ENCODE measurements at regions not wholly inside any gene's neighbourhood (a gene's known extent, or its start where the extent isn't known, plus 50 kb on each side); places are given as distances from the start of the nearest gene placed in this dataset.

DNA sequence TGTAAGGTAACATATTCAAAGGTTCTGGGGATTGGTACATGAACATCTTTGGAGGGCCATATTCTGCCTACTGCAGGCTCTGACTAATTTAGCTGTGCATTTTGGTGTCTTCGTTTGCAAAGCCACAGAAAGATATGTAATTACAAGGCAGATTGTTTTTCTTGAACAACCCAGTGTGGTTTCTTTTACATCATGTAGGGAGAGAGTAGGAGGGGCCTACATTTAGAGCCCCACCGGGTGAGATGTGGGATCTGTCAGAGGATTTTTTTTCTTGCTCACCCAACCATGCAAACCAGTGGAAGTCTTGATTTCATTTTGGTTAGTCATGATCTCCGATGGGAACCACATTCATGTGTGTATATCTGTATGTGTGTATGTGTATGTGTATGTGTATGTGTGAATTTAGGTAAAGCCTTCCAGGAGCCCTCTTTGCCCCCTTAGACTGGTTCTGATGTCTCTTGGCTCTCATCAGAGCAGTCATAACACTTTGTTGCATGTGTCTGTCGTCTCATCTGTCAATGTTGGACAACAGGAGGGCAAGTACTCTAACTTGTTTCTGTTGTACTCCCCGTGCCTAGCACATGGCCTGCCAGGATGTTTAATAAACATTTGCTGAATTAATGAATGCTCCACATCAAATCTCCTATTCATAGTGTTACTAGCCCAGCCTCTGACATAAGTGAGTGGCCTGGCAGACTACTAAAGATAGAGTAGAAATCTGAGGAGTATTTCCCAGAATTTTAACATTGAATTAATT, 239.9 kb downstream of the MTX2 start:
- intact Hi-C loops (cut with micrococcal nuclease; ENCODE audit: unreplicated experiment): no loop called here
- H3K27me3 Mint-ChIP-seq (ENCODE audit: unreplicated experiment): no peaks in the 10 kb centered on the region
- peaks cover 2% of the 10 kb centered on the region for H3K9me3 Mint-ChIP-seq (ENCODE audit: low read depth, unreplicated experiment)
- H3K4me1 Mint-ChIP-seq (ENCODE audit: low read depth, unreplicated experiment): peaks cover 16% of the 10 kb centered on the region
- H3K36me3 Mint-ChIP-seq (ENCODE audit: insufficient read depth, unreplicated experiment): no peaks in the 10 kb centered on the region
- CTCF ChIA-PET: no interaction called here
- no TSS peak for BruUV-seq (replicated peaks)
- no peak overlapping the region for H3K4me3 Mint-ChIP-seq (ENCODE audit: low read depth, unreplicated experiment)
- no peak overlapping the region for H3K27ac Mint-ChIP-seq (ENCODE audit: unreplicated experiment)
- TF ChIP-seq, protein P1, sequence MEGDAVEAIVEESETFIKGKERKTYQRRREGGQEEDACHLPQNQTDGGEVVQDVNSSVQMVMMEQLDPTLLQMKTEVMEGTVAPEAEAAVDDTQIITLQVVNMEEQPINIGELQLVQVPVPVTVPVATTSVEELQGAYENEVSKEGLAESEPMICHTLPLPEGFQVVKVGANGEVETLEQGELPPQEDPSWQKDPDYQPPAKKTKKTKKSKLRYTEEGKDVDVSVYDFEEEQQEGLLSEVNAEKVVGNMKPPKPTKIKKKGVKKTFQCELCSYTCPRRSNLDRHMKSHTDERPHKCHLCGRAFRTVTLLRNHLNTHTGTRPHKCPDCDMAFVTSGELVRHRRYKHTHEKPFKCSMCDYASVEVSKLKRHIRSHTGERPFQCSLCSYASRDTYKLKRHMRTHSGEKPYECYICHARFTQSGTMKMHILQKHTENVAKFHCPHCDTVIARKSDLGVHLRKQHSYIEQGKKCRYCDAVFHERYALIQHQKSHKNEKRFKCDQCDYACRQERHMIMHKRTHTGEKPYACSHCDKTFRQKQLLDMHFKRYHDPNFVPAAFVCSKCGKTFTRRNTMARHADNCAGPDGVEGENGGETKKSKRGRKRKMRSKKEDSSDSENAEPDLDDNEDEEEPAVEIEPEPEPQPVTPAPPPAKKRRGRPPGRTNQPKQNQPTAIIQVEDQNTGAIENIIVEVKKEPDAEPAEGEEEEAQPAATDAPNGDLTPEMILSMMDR (IDR thresholded peaks at IDR 0.05; ENCODE audit: unreplicated experiment): no peak
- DNase-seq: no peak

DNA sequence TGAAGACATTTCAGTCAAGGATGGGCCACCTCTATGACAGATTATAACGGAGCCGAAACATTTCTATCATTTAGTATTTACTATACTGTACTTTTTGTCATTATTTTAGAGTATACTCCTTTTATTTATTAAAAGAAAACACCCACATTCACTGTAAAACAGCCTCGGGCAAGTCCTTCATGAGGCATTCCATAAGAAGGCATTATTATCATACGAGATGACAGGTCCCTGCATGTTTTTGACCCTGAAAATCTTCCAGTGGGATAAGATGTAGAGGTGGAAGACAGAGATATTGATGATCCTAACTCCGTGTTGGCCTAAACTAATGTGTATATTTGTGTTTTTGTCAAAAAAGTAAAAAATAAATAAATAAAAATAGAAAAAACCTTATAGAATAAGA, 245.0 kb downstream of the MTX2 start:
- no peaks in the 10 kb centered on the region for H3K27me3 Mint-ChIP-seq (ENCODE audit: unreplicated experiment)
- no peak for DNase-seq

DNA sequence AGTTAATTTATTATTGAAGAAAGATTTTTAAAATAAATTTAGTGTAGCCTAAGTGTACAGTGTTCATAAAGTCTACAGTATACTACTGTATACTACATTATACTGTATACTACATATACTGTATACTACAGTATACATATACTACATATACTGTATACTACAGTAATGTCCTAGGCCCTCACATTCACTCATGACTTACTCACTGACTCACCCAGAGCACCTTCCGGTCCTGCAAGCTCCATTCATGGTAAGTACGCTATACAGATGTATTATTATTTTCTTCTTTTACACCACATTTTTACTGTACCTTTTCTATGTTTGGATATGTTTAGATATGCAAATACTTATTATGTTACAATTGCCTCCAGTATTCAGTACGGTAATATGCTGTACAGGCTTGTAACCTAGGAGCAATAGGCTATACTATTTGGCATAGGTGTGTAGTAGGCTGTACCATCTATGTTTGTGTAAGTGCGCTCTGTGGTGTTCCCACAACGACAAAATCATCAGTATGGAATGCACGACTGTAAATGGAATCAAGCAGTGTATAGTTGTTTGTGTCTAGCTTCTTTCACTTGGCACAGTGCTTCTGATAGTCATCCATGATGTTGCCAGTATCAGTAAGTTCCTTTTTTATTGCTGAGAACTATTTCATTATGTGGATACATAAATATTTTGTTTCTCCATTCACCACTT, 245.7 kb downstream of the MTX2 start:
- CTCF ChIA-PET: no interaction called here
- no peak overlapping the region for H3K27ac Mint-ChIP-seq (ENCODE audit: unreplicated experiment)
- peaks cover 12% of the 10 kb centered on the region for H3K4me1 Mint-ChIP-seq (ENCODE audit: low read depth, unreplicated experiment)
- no TSS peak for BruUV-seq (replicated peaks)
- TF ChIP-seq, protein P1 (IDR thresholded peaks at IDR 0.05; ENCODE audit: unreplicated experiment): no peak
- no peaks in the 10 kb centered on the region for H3K36me3 Mint-ChIP-seq (ENCODE audit: insufficient read depth, unreplicated experiment)
- H3K27me3 Mint-ChIP-seq (ENCODE audit: unreplicated experiment): no peaks in the 10 kb centered on the region
- intact Hi-C loops (cut with micrococcal nuclease; ENCODE audit: unreplicated experiment): no loop called here
- peaks cover 2% of the 10 kb centered on the region for H3K9me3 Mint-ChIP-seq (ENCODE audit: low read depth, unreplicated experiment)
- no peak for DNase-seq
- no peak overlapping the region for H3K4me3 Mint-ChIP-seq (ENCODE audit: low read depth, unreplicated experiment)

More for the DNA sequence above, 245.0 kb downstream of the MTX2 start:
- H3K9me3 Mint-ChIP-seq (ENCODE audit: low read depth, unreplicated experiment): peaks cover 2% of the 10 kb centered on the region
- TF ChIP-seq, protein P1 (IDR thresholded peaks at IDR 0.05; ENCODE audit: unreplicated experiment): no peak
- BruUV-seq (replicated peaks): no TSS peak
- H3K36me3 Mint-ChIP-seq (ENCODE audit: insufficient read depth, unreplicated experiment): no peaks in the 10 kb centered on the region
- H3K4me1 Mint-ChIP-seq (ENCODE audit: low read depth, unreplicated experiment): peaks cover 12% of the 10 kb centered on the region
- CTCF ChIA-PET: no interaction called here
- H3K27ac Mint-ChIP-seq (ENCODE audit: unreplicated experiment): no peak overlapping the region
- no peak overlapping the region for H3K4me3 Mint-ChIP-seq (ENCODE audit: low read depth, unreplicated experiment)
- intact Hi-C loops (cut with micrococcal nuclease; ENCODE audit: unreplicated experiment): no loop called here

DNA sequence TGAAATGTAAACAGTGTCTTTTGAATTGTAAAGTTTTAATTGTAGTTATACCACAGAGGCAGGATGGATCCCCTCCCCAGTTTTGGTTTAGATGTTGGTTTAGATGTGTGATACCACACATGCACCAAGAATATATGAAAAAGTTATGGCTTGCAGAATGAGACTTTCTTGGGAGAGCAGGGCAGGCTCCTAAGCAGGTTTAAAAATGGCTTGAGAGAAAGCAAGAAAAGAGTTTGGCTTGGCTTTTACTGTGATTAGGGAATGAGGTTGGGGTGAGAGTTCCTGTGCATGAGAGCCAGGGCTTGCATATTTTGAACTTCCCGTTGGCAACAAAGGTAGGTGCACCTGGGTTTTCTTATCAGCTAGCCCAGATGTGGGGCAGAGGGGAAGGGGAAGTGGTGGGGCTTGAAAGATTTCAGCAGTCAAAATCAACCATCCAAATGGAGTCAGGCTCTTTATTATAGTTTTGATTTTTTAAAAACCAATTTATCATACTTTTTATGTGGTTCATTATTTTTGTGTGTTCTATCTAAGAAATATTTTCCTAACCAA, 246.9 kb downstream of the MTX2 start:
- no peaks in the 10 kb centered on the region for H3K27me3 Mint-ChIP-seq (ENCODE audit: unreplicated experiment)
- H3K4me3 Mint-ChIP-seq (ENCODE audit: low read depth, unreplicated experiment): no peak overlapping the region
- CTCF ChIA-PET: no interaction called here
- BruUV-seq (replicated peaks): no TSS peak
- peaks cover 12% of the 10 kb centered on the region for H3K4me1 Mint-ChIP-seq (ENCODE audit: low read depth, unreplicated experiment)
- TF ChIP-seq, protein P1 (IDR thresholded peaks at IDR 0.05; ENCODE audit: unreplicated experiment): no peak
- no peaks in the 10 kb centered on the region for H3K36me3 Mint-ChIP-seq (ENCODE audit: insufficient read depth, unreplicated experiment)
- intact Hi-C loops (cut with micrococcal nuclease; ENCODE audit: unreplicated experiment): no loop called here
- DNase-seq: no peak
- no peak overlapping the region for H3K27ac Mint-ChIP-seq (ENCODE audit: unreplicated experiment)
- H3K9me3 Mint-ChIP-seq (ENCODE audit: low read depth, unreplicated experiment): no peaks in the 10 kb centered on the region

All from Calu3 (cell line).